ENCODE measurements at regions not wholly inside any gene's neighbourhood (a gene's known extent, or its start where the extent isn't known, plus 50 kb on each side); places are given as distances from the start of the nearest gene placed in this dataset.

- TF ChIP-seq, protein P1, sequence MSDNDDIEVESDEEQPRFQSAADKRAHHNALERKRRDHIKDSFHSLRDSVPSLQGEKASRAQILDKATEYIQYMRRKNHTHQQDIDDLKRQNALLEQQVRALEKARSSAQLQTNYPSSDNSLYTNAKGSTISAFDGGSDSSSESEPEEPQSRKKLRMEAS (IDR thresholded peaks at IDR 0.05), result no peak
- TF ChIP-seq, protein P2, sequence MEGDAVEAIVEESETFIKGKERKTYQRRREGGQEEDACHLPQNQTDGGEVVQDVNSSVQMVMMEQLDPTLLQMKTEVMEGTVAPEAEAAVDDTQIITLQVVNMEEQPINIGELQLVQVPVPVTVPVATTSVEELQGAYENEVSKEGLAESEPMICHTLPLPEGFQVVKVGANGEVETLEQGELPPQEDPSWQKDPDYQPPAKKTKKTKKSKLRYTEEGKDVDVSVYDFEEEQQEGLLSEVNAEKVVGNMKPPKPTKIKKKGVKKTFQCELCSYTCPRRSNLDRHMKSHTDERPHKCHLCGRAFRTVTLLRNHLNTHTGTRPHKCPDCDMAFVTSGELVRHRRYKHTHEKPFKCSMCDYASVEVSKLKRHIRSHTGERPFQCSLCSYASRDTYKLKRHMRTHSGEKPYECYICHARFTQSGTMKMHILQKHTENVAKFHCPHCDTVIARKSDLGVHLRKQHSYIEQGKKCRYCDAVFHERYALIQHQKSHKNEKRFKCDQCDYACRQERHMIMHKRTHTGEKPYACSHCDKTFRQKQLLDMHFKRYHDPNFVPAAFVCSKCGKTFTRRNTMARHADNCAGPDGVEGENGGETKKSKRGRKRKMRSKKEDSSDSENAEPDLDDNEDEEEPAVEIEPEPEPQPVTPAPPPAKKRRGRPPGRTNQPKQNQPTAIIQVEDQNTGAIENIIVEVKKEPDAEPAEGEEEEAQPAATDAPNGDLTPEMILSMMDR (IDR thresholded peaks at IDR 0.05; ENCODE audit: low read depth, low read length, missing input control), result peak; percentile 78
- TF ChIP-seq, protein P3, sequence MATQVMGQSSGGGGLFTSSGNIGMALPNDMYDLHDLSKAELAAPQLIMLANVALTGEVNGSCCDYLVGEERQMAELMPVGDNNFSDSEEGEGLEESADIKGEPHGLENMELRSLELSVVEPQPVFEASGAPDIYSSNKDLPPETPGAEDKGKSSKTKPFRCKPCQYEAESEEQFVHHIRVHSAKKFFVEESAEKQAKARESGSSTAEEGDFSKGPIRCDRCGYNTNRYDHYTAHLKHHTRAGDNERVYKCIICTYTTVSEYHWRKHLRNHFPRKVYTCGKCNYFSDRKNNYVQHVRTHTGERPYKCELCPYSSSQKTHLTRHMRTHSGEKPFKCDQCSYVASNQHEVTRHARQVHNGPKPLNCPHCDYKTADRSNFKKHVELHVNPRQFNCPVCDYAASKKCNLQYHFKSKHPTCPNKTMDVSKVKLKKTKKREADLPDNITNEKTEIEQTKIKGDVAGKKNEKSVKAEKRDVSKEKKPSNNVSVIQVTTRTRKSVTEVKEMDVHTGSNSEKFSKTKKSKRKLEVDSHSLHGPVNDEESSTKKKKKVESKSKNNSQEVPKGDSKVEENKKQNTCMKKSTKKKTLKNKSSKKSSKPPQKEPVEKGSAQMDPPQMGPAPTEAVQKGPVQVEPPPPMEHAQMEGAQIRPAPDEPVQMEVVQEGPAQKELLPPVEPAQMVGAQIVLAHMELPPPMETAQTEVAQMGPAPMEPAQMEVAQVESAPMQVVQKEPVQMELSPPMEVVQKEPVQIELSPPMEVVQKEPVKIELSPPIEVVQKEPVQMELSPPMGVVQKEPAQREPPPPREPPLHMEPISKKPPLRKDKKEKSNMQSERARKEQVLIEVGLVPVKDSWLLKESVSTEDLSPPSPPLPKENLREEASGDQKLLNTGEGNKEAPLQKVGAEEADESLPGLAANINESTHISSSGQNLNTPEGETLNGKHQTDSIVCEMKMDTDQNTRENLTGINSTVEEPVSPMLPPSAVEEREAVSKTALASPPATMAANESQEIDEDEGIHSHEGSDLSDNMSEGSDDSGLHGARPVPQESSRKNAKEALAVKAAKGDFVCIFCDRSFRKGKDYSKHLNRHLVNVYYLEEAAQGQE (IDR thresholded peaks at IDR 0.05), result no peak
- TF ChIP-seq GABPA (IDR thresholded peaks at IDR 0.05 in 1 of 2, conservative IDR thresholded peaks at IDR 0.05 in 1 of 2) (no peak), RAD21 (IDR thresholded peaks at IDR 0.05) (peak; percentile 92 to 94)
Measured at GRCh38 chr4:153142700-153143438, 61.4 kb upstream of the TRIM2 start.
